Heart left ventricle (tissue), 16 donors: ENCODE measurements at regions not wholly inside any gene's neighbourhood (a gene's known extent, or its start where the extent isn't known, plus 50 kb on each side); places are given as distances from the start of the nearest gene placed in this dataset.

Source experiments
- ATAC-seq, 4 donors: fragments of 200-7000 bp; cut with Tn5 transposase; one replicate each; pipeline ENCODE4 v1.9.1; 2020 to 2022; ENCODE audit warnings: moderate library complexity in 4 of 4, mild to moderate bottlenecking in 3 of 4, moderate number of reproducible peaks in 1 of 4
- DNase-seq, 5 donors: peaks; one replicate each; pipeline ENCODE4 v3.0.0-alpha.2; 2020
- H3K27ac ChIP-seq, 12 donors: fragments of 200-600 bp; sonication (generic) in 4 of 12; one replicate each; pipeline versions ENCODE4 v1.5.0 to v1.8.0; 2016 to 2022; ENCODE audit warnings: mild to moderate bottlenecking in 2 of 12
- H3K27me3 ChIP-seq, 9 donors: fragments of 200-600 bp; sonication (generic) in 2 of 9; one replicate each; pipeline versions ENCODE4 v1.5.1 to v1.8.0; 2016 to 2022; ENCODE audit warnings: mild to moderate bottlenecking in 3 of 9
- H3K36me3 ChIP-seq, 9 donors: fragments of 200-600 bp; sonication (generic) in 2 of 9; one replicate each; pipeline versions ENCODE4 v1.5.0 to v1.8.0; 2018 to 2022; ENCODE audit warnings: mild to moderate bottlenecking in 2 of 9
- H3K4me1 ChIP-seq, 12 donors: fragments of 200-600 bp; sonication (generic) in 4 of 12; one replicate each; pipeline versions ENCODE4 v1.5.0 to v1.8.0; 2016 to 2022; ENCODE audit warnings: mild to moderate bottlenecking in 3 of 12
- H3K4me3 ChIP-seq, 12 donors: fragments of 200-600 bp; sonication (generic) in 4 of 12; one replicate each; pipeline versions ENCODE4 v1.5.0 to v1.8.0; 2017 to 2022; ENCODE audit warnings: mild to moderate bottlenecking in 9 of 12, moderate library complexity in 4 of 12
- H3K9me3 ChIP-seq, 12 donors: fragments of 200-600 bp; sonication (generic) in 4 of 12; one replicate each; pipeline versions ENCODE4 v1.5.0 to v1.8.0; 2016 to 2022; ENCODE audit warnings: mild to moderate bottlenecking in 1 of 12
- POLR2A ChIP-seq, 2 donors: fragments of 450-650 bp; IDR thresholded peaks; one replicate each; pipeline ENCODE4 v1.6.1; 2017; ENCODE audit warnings: antibody characterized with exemption in 2 of 2, mild to moderate bottlenecking in 2 of 2, moderate library complexity in 2 of 2
- WGBS, 4 donors: extraction: QIAGEN DNeasy Blood & Tissue Kit in 2 of 4; methylation state at CpG; one replicate each; pipeline versions ENCODE4 v1.1.5 to v1.1.7; 2013 to 2018; 5-methylcytosine and 5-hydroxymethylcytosine counted together
- intact Hi-C, 10 donors: fragments of 100-400 bp; cut with DNase I; formaldehyde crosslinking; loops; one replicate each; pipeline versions ENCODE4 v1.11.1 to v1.14.2; 2022
- TF ChIP-seq, protein P1 (sequence below), 12 donors: fragments of 200-600 bp; sonication (generic) in 4 of 12; IDR thresholded peaks; one replicate each; pipeline versions ENCODE4 v1.5.0 to v1.8.0; 2018 to 2022; ENCODE audit warnings: antibody characterized with exemption in 12 of 12, mild to moderate bottlenecking in 5 of 12
- donor health status: ischemic (EF 13 %, LVEDD 7.1; RV severe dilation, severe dysfunction).
- donor health status: healthy with polysubstance abuse.
- donor health status: DM: no; HTN: yes; CAD: no.
- donor health status: DM: no; HTN: no; CAD: no.
- donor health status: ischemic (EF 25% LVEDD 6.9; RV normal size, moderate dysfunction).
- donor health status: ischemic (EF 25% LVEDD 5.7; RV mildly dilated, moderate dysfunction).
- donor health status: healthy.
- donor health status: DM: yes; HTN: yes; CAD: no.
- donor health status: ischemic (EF 35%, LVEDD 5.7; RV mildly dilated, moderate dysfunction).
- donor health status: nonischemic (EF 11% LVEDD 7.7; RV severe dilation, severe dysfunction).
- donor health status: DM: yes; HTN: yes; CAD: no.
- donor health status: PGD.
- donor health status: ischemic (EF 29% LVEDD 5.4; RV normal size, mild dysfunction).
- donor health status: nonischemic (EF 23%, LVEDD 6.1; RV moderate dilation, normal function).

DNA sequence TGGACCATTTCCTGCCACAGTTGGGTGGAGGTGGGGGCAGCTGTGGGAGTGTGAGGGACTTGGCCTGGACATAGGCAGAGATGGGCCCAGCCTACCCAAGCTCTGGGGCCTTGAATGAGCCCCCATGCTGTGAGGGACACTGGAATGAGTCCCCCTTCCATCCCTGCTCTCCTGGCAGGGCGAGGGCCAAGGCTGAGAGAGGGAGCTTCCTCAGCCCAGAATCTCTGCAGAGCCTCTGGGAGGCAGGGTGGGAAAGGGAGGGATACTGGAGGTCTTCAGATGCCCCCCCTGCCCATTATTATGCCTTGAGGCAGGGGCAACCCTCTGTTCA is 124.5 kb upstream of the PJA1 start:
- no peak for TF ChIP-seq POLR2A (IDR thresholded peaks at IDR 0.05)
- TF ChIP-seq, protein P1, sequence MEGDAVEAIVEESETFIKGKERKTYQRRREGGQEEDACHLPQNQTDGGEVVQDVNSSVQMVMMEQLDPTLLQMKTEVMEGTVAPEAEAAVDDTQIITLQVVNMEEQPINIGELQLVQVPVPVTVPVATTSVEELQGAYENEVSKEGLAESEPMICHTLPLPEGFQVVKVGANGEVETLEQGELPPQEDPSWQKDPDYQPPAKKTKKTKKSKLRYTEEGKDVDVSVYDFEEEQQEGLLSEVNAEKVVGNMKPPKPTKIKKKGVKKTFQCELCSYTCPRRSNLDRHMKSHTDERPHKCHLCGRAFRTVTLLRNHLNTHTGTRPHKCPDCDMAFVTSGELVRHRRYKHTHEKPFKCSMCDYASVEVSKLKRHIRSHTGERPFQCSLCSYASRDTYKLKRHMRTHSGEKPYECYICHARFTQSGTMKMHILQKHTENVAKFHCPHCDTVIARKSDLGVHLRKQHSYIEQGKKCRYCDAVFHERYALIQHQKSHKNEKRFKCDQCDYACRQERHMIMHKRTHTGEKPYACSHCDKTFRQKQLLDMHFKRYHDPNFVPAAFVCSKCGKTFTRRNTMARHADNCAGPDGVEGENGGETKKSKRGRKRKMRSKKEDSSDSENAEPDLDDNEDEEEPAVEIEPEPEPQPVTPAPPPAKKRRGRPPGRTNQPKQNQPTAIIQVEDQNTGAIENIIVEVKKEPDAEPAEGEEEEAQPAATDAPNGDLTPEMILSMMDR (IDR thresholded peaks at IDR 0.05) = no peak
- Histone ChIP-seq H3K4me3 (no peak overlapping the region), H3K36me3 (no peaks in the 10 kb centered on the region), H3K27me3 (peaks cover 0 to 31% (median 0%) of the 10 kb centered on the region in 9 donors), H3K4me1 (peaks cover 0 to 19% (median 1%) of the 10 kb centered on the region in 12 donors), H3K27ac (no peak overlapping the region), H3K9me3 (no peaks in the 10 kb centered on the region)
- no peak for ATAC-seq
- no peak for DNase-seq
- intact Hi-C loops = loop anchor here in 9 of 10 donors (5.0 to 10.0 kb wide), 11 partner anchors 52 to 467 kb away; partner anchors contain the start of gene EFNB1 (in 3 of the 9)
- 83 to 100% (median 89%) methylated on average over 1 of the region's 1 CpG for WGBS, 4 donors

DNA sequence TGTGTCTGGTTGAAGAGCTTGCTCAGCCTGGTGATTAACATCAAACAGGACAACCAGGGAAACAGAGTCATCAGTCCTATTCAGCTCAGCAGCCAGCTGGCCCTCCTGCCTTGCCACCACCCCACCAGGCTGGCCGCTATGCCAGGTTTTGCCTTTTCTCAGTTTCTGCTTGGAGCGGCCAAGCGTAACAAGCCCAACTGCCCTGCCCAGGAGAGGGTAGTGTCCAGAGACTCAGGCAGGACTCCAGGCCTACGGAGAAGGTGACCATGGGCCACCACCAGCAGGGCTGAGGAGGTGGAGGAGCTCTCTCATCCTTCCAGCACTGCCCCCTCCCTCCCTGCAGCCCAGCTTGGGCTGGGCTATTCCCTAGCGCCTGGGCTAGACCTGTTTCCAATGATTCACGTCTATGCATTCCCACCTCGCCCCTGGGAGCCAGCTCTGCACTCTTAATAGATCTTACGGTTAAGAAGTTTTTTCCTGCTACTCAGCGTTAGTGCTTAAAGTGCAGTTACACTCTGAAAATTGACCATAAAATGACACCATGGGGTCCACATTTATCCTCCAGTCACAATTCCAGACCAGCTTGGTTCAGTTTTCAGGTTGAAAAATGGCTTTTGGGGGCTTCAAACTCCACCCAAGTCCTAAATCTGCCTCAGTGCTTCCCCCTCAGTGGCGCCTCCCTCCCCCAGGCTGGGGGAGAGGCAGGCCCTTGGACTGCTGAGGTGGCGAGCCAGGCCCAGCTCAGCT is 124.0 kb upstream of the PJA1 start:
- no peak for ATAC-seq
- H3K36me3 ChIP-seq = no peaks in the 10 kb centered on the region
- H3K27me3 ChIP-seq = peaks cover 0 to 33% (median 0%) of the 10 kb centered on the region in 9 donors
- no peak for TF ChIP-seq POLR2A (IDR thresholded peaks at IDR 0.05)
- TF ChIP-seq, protein P1 (IDR thresholded peaks at IDR 0.05) = no peak
- H3K4me3 ChIP-seq = no peak overlapping the region
- 70 to 86% (median 80%) methylated on average over 11 of the region's 11 CpGs for WGBS, 4 donors
- intact Hi-C loops = loop anchor here in 9 of 10 donors (5.0 to 10.0 kb wide), 10 partner anchors 52 to 467 kb away; partner anchors contain the start of gene EFNB1 (in 3 of the 9)
- H3K27ac ChIP-seq = no peak overlapping the region
- peaks cover 0 to 19% (median 1%) of the 10 kb centered on the region in 12 donors for H3K4me1 ChIP-seq
- no peaks in the 10 kb centered on the region for H3K9me3 ChIP-seq
- no peak for DNase-seq

DNA sequence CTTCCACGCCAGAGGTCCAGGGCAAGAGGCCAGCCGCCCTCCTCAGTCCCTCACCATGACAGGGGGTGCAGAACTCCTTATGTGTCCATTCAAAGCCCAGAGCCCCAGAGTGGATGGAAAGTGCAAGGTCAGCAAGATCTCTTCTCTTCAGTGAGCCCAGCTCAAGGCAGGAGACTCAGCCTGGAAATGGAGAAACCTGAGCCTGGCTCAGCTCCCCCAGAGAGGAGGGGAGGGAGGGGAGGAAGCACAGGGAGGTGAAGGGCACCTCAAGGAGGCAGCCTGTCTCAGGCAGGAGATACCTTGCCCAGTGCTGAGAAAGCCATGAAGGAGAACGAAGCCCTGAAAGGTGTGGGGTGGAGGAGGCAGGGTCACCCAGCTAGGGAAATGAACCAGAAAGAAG is 121.8 kb upstream of the PJA1 start:
- WGBS, 4 donors = 75 to 97% (median 91%) methylated on average over 3 of the region's 3 CpGs
- no peaks in the 10 kb centered on the region for H3K36me3 ChIP-seq
- H3K27me3 ChIP-seq = peaks cover 0 to 28% (median 0%) of the 10 kb centered on the region in 9 donors
- DNase-seq (no peak), ATAC-seq (no peak)
- H3K4me1 ChIP-seq = peaks cover 0 to 19% (median 1%) of the 10 kb centered on the region in 12 donors
- intact Hi-C loops = loop anchor here in 9 of 10 donors (2.0 to 10.0 kb wide), 12 partner anchors 50 to 465 kb away; partner anchors contain the start of gene EFNB1 (in 3 of the 9)
- H3K27ac ChIP-seq = no peak overlapping the region
- no peaks in the 10 kb centered on the region for H3K9me3 ChIP-seq
- H3K4me3 ChIP-seq = no peak overlapping the region
- TF ChIP-seq POLR2A (IDR thresholded peaks at IDR 0.05) = no peak
- TF ChIP-seq, protein P1 (IDR thresholded peaks at IDR 0.05) = no peak

DNA sequence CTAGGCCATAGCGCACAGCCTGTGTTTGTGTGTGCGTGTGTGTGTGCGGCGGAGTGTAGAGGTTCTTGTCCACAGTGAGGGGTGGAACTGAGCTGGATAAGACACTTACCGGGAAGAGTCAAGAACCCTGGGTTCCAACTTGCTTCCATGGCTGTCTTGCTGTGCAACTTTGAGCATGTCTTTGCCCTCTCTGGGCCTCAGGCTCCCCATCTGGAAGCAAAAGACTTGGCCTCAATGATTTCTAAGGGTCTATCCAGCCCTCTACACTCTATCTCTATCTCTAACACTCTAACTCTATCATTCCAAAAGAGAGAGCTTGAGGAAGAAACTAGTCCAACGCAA is 121.3 kb upstream of the PJA1 start:
- no peak for DNase-seq
- Histone ChIP-seq H3K27me3 (peaks cover 0 to 28% (median 0%) of the 10 kb centered on the region in 9 donors), H3K4me3 (no peak overlapping the region), H3K4me1 (peaks cover 0 to 20% (median 2%) of the 10 kb centered on the region in 12 donors), H3K27ac (no peak overlapping the region), H3K36me3 (no peaks in the 10 kb centered on the region), H3K9me3 (no peaks in the 10 kb centered on the region)
- TF ChIP-seq, protein P1 (IDR thresholded peaks at IDR 0.05) = no peak
- no peak for TF ChIP-seq POLR2A (IDR thresholded peaks at IDR 0.05)
- no peak for ATAC-seq
- 72 to 86% (median 80%) methylated on average over 6 of the region's 6 CpGs for WGBS, 4 donors
- intact Hi-C loops = loop anchor here in 9 of 10 donors (2.0 to 10.0 kb wide), 12 partner anchors 49 to 464 kb away; partner anchors contain the start of gene EFNB1 (in 3 of the 9)
